Bronchial epithelial cell (primary cell): ENCODE measurements at regions not wholly inside any gene's neighbourhood (a gene's known extent, or its start where the extent isn't known, plus 50 kb on each side); places are given as distances from the start of the nearest gene placed in this dataset.
A peak's percentile ranks its signal among the peaks of the same experiment; 100 is the strongest.

Experiments
- DNase-seq: peaks from one replicate; pipeline ENCODE4 v3.0.0-alpha.2; 2010; ENCODE audit warnings: low read depth
- FAIRE-seq: peaks from 2 replicates; lab custom pipeline; 2011; peaks lifted over from hg19 to GRCh38; lab: Jason Lieb, UNC
- H3K27me3 ChIP-seq: 2 replicates; pipeline ENCODE4 v1.5.1; 2011; ENCODE audit warnings: low read length; ENCODE audit not compliant: control insufficient read depth, insufficient read depth
- H3K36me3 ChIP-seq: 2 replicates; pipeline ENCODE4 v1.5.1; 2011; ENCODE audit warnings: low read length; ENCODE audit not compliant: control insufficient read depth, insufficient read depth
- H3K4me3 ChIP-seq: 2 replicates; pipeline ENCODE4 v1.5.1; 2011; ENCODE audit warnings: mild to moderate bottlenecking, low read depth, low read length, control low read depth
- TF ChIP-seq, protein P1 (sequence below): IDR thresholded peaks from 2 replicates; pipeline ENCODE4 v1.5.1; 2011; ENCODE audit warnings: mild to moderate bottlenecking, moderate library complexity, low read length, control low read depth, inconsistent platforms; ENCODE audit not compliant: insufficient read depth, severe bottlenecking

DNA sequence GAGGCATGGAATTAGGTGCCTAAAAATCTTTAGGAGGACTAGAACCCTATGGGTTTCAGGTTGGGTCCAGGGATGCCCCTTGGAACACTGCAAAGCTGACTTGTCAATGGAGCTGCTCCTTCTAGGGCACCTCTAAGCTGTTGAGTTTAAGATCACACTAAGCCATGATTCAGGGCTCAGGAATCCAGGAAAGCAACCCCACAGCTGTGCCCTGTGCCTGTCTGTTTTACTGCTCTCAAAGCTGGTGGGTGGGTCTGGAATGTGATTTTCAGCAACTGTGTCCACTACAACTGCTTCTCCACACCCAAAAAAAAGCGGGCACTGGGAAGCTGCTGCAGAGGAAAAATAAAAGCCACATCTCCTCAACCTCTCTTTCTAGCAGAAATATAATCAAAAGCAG is 310.4 kb upstream of the MOCS1 start:
- Histone ChIP-seq H3K27me3 (no peaks in the 10 kb centered on the region), H3K4me3 (no peak overlapping the region), H3K36me3 (no peaks in the 10 kb centered on the region)
- DNase-seq = peak; percentile 33
- TF ChIP-seq, protein P1, sequence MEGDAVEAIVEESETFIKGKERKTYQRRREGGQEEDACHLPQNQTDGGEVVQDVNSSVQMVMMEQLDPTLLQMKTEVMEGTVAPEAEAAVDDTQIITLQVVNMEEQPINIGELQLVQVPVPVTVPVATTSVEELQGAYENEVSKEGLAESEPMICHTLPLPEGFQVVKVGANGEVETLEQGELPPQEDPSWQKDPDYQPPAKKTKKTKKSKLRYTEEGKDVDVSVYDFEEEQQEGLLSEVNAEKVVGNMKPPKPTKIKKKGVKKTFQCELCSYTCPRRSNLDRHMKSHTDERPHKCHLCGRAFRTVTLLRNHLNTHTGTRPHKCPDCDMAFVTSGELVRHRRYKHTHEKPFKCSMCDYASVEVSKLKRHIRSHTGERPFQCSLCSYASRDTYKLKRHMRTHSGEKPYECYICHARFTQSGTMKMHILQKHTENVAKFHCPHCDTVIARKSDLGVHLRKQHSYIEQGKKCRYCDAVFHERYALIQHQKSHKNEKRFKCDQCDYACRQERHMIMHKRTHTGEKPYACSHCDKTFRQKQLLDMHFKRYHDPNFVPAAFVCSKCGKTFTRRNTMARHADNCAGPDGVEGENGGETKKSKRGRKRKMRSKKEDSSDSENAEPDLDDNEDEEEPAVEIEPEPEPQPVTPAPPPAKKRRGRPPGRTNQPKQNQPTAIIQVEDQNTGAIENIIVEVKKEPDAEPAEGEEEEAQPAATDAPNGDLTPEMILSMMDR = no peak
- peak; percentile 43 for FAIRE-seq

DNA sequence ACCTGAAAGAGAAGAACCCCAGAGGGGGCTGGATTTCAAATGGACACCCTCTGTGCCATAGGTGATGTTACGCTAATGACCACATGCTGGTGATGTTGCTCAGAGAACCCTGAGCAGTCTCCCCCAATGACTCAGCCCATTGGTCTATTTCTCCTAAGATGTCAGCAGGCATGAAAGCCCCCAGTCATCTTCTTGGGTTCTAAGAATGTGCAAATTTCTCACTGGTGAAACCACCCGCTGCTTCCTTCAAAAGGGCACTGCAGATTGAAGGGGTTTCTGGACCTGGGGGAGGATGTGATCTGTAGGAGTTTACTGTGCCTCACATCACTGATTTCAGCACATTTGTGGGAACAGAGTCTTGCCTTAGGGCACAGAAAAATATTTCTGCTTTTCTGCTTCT is 298.4 kb upstream of the MOCS1 start:
- Histone ChIP-seq H3K36me3 (no peaks in the 10 kb centered on the region), H3K4me3 (no peak overlapping the region), H3K27me3 (no peaks in the 10 kb centered on the region)
- TF ChIP-seq, protein P1 = no peak
- FAIRE-seq (no peak), DNase-seq (no peak)

DNA sequence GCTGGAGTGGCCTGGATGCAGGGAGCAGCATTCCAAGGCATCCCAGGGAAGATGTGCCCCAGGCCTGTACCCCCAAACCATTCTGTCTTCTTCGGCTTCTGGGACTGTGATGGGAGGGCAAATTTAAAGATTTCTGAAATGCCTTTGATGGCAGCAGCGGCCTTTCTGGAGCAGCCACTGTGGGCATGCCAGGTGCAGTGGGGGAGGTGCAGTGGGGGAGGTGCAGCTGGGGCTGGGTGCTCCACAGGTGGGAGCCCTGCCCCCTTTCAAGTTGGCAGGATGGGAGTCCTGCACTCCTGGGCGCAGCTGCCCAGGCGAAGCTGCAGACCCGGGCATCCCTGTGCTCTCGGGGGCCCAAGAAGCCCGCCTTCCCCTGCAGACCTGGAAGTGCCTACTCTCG is 293.5 kb upstream of the MOCS1 start:
- Histone ChIP-seq H3K4me3 (no peak overlapping the region), H3K36me3 (no peaks in the 10 kb centered on the region), H3K27me3 (no peaks in the 10 kb centered on the region)
- FAIRE-seq (no peak), DNase-seq (no peak)
- TF ChIP-seq, protein P1 = no peak

DNA sequence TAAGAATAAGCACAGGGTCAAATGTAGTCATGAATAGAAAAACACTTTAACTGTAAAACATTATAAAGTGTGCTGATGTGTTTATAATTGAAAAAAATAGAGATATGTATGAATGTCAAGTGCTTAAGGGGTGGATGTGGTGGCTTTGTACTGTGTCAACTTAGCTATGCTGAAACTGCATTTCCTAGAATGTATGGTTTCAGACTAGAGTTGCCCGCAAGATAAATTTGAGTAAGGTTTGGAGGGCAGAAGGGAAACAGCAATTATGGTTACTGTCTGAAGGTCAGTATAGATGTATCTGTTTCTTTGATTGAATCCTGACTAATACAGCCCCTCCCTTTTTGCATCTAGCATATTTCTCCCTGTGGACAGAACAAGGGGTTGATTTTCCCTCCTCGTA is 288.1 kb upstream of the MOCS1 start:
- DNase-seq (no peak), FAIRE-seq (no peak)
- H3K27me3 ChIP-seq = no peaks in the 10 kb centered on the region
- TF ChIP-seq, protein P1 = no peak
- H3K36me3 ChIP-seq = no peaks in the 10 kb centered on the region
- no peak overlapping the region for H3K4me3 ChIP-seq

DNA sequence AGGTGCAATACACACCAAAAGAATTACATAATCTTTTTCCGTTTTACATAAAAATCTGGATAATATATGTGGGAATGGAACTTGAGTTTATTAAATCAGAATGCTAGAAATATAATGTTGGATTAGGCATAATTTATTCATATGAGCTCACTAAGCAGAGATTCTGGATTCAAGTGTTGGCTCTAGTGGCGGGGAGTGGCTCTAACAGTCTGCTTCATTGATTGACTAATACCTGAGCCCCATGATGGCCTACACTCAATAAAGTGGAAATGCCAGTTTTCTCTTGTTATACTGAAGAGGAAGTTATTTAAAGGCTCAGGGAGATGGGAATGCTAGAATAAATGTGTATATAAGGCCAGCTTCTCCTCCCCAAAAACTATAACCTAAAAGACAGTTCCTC is 285.5 kb upstream of the MOCS1 start:
- H3K27me3 ChIP-seq = no peaks in the 10 kb centered on the region
- H3K4me3 ChIP-seq = no peak overlapping the region
- DNase-seq (no peak), FAIRE-seq (no peak)
- TF ChIP-seq, protein P1 = no peak
- no peaks in the 10 kb centered on the region for H3K36me3 ChIP-seq

DNA sequence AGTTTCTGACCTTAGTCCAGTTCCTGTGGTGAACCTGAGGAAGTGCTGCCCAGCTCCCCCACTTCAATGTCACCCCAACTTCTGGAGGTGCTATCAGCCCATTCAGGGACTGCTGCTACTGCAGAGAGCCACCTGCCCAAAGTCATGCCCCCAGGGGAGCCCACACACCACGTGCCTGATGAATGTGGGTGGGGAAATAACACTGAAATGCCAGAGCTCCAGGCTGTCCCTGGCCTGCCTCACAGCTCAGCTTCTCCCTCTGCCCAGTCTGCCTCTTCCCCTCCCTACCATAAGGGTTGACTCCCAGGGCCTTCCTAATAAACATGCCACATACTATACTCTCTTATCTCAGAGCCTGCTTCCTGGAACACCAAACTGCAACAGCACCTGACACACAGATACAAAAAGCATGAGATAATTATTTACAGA is 276.4 kb upstream of the MOCS1 start:
- no peak for FAIRE-seq
- no peaks in the 10 kb centered on the region for H3K27me3 ChIP-seq
- TF ChIP-seq, protein P1 = no peak

More for the DNA sequence above, 276.4 kb upstream of the MOCS1 start:
- no peak for DNase-seq
- Histone ChIP-seq H3K4me3 (no peak overlapping the region), H3K36me3 (no peaks in the 10 kb centered on the region)
